ENCODE measurements at regions not wholly inside any gene's neighbourhood (a gene's known extent, or its start where the extent isn't known, plus 50 kb on each side); places are given as distances from the start of the nearest gene placed in this dataset.
"Not testable (repeated sequence)": the region's sequence is repeated elsewhere in the genome, so short reads cannot be mapped to it uniquely, and the experiment has no call there.

DNA sequence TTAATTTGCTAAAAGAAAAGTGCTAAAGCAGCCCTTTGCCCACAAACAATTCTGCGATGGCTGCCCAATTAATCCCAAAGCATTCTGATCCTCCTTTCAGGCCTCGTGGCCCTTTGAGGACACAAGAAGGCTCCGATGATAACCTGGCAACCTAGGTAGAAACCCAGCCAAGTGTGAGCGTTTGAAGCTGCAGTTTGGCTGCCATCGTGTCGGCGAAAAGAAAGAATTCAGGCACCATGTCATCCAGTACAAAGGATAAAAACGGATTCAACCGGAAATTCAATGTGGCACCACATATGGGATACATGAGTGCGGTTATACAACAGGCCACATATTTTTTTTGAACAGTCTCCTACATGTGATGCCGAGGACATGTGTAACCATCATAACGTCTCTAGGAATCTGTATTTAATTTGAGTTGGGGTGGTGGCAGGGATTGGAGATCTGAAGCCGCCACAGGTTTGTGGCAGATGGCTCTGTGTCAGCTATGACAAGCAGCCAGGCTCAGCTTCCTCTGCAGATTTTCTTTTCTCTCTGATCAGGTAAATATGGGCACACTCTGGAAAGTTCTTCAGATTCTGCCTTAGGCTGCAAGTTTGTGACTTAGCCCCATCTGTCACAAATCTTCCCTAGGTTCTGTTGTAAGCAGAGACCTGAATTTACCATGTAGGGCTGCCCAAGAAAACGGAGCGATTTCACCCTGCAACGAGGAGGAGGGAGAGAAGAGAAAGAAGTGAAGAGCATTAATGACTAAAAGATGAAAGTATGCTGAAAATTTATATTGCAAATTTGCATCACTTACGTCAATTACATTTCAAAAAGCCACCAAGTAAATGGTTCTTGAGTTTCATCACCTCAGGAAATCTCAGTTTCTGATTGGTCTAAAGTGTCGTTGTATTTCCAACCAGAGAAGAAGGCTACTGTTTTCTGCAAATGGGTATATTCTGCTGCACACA, 573.2 kb downstream of the ZEB2 start:
- DNase-seq = no peak

DNA sequence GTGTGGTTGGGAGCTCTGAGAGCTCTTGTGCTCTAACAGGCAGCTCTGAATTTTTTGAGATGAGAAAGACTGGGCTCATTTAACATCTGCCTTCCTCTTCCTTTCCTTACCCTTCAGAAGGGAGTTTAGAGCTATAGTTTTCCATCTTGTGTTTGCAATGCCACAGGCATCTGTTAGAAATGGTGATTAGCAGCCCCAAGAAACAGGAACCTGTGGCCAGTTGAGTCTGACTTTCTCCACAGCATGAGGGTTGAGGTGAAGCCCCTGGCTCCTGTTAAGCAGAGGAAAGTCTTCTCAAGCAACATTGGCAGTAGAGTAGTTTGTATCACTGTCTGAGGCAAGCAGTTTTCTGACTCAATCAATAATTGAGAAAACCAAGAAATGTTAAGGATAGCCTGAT, 577.4 kb downstream of the ZEB2 start:
- peak; percentile 72 for DNase-seq

DNA sequence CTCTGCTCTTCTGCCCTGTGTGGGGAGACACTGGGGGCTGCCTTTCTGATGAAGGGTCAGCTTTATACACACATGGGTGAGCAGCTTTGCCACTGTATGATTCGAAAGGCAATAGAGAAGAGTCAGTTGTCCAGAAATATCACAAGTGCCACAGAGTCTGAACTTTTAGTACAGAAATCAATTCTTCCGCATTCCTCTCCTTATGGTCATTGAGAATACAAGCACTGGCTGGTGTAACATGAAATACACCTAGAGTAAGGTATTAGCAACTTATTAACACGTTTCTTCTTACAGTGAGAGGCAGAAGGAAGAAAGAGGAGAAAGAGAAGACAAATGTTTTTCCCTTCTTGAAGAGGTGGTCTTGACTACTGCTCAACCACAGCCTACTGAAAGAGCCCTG, 579.2 kb downstream of the ZEB2 start:
- DNase-seq = no peak

DNA sequence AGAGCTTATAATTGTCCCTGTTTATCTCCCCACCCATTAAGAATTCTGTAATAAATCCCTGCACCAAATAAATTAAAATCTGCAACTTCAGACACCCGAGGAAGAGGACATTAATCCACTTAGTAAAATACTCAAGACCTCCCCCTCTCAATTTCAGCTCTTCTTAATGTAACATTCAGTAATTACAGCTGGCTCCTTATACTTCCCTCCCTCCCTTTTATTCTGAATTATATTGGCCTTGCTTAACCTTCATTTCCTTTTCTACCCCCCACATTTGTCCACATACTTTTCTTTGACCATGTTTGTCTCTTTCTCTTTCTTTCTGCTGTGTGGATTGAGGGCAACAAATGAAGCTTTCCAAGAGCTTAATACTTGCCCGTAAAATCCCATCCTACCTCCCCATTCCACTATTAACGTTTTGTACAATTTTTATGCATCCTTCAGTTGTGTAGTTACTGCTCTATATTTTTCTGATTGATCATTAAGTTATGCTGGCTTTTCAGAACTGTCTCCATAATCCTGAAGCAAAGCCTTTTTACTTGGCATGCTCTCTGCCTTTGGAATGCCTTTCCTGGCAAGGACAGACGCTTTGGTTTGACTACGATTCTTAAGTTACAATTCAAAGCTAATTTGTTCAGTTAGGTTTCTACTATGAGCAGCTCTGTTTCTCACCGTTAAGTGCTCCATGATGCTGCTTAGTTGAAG, 580.1 kb downstream of the ZEB2 start:
- DNase-seq = no peak

DNA sequence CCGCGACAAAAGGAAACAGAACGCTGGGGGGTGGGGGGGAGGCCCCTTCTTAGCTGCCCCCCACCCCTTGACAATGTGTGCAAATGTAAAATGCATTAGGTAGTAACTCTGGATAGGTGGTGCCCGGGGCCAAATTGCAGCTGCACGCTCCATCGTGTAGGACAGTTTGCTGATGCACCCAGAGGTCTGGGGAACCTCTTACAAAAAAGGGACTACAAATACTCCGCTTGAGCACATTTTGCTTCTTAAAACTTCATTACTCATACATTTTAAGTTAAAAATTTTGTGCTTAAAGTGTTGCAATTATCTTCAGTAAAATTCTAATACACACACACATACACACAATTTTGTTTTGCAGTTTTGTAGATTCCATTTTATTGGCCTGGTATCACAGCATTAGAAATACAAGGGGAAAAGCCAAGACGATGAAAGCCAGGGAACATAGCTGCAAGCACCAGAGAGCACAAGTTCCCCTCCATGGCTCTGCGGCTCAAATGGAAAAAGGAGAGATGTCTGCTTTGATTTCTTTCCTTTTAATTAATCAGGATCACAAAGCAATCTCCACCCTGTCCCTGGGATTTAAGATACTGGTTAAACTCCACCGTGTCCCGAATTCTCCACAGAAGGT, 582.1 kb downstream of the ZEB2 start:
- no peak for DNase-seq

DNA sequence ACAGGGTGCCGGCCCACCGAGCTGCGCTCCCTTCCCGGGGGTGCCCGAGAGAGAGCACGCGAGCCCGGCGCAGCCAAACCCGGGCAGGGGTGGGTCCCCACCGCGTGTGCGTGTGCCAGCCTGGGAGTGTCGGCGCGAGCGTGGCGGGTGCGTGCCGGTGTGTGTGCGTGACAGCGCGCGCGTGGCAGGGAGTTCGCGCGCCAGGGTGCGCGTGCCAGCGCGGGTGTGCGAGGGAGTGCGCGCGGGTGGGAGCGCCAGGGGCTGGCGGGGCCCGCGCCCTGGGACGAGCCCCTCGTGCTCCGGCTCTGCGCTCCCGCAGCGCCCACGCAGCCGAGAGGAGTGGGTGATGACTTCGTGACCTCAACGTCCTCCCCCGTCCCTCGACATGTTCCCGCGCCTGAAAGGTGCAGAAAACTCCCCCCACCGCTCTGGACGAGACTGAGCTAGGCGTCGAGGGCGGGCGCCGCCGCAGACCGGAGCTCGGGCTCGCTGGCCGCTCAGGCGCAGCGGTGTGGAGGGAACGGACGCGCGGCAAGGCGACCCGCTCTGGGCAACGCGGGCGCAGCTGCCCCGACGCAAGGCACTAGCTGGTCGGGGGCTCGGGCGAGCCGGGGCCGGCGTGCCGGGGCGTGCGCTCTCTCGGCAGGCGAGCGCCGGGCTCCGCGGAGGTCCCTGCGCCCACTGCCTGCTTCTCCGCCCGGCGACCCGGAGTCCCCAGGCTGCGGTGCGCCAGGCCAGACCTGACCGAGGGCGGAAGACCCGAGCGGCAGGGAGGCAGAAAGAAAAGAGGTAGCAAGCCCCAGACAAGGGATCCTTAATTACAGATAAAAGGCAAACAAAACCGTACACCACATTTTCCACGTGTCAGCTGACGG, 582.8 kb downstream of the ZEB2 start:
- DNase-seq = peak; percentile 68

DNA sequence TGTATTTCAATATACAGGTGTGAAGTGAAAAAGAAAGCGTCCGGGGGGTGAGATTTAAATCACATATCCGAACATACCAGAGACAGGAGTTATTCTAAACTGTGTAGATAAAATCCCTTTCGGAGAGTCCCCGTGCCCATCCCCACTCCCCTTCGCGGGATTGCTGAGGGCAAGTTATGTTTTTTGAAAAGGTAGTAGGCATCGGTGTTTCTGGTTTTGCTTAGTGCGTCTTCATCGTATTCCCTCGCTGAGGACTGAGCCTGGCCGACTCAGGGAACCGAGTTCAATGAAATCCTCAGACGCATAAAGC, 583.4 kb downstream of the ZEB2 start:
- DNase-seq = no peak

DNA sequence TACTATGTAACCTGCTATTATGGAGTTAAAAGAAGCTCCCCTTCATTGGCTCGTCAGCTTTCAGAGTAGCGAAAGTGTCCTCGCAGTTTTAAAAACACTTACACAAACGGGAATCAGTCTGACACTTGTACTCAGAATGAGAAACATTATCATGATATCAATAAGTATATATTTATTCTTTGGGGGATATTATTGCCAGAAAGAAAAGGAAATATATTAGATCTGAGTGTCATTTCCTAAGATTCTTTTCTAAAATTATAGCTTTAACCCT, 584.5 kb downstream of the ZEB2 start:
- DNase-seq = no peak

DNA sequence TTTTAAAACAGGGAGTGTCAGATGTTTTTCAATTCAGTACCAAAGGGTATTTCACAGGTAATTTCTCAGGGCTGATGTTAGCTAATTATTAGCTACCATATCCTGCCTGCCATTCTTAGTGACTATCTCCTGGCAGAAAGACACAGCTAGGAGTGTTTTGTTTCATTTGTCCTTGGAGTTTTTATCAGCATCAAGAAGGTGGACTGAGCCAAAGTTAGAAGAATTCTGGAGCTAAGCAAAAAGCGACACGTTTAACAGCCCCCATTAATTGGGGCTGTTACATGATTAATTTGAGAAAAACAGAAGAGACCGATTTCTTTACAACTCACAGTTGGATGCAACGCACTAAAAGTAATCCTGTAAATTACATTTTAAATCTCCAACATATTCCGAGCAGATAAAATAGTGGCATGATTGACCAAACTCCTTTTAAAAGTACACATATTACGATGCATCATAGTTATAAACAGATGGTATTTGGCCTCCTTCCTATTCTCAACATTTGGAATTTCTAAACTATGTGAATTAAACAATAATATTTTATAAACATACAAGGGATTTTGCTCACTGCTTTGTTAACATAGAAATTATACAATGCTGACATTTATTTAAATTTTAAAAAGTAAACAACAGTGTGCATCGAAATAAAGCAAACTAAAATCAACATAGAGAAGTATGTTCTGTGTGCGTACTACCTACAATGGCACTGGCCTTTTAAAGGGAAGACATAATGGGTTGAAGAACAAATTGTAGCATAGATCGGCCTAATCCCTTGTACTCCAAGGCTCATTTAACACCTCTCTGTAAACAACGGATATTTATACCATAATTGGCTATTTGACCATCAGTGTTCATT, 585.1 kb downstream of the ZEB2 start:
- DNase-seq = no peak

DNA sequence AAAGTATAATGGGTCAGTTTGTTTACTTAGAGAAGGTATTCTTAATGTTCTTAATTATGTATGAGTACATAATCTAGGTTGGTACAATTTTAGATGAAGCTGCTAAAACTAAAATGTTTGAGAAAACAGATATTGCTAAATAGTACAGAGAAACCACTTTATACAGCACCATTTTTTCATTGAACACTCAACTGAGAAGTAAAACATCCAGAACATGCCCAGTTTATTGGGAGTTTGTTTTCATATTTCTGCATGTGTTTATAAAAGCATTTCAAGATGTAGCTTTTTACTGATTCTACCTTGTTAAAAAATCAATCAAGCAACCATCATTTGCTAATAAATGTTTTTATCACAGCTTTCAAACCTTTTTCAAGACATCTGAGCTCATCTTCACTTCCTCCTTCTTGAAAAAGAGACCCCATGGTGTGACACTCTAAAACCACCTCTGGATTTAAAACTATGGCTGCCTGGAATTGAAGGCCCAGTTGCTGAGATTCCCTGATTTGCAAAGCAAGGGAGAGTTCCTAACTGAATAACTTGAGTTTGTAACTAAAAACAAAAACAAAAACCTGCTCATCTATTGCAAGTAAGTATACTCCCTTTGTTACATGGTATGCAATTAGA, 585.9 kb downstream of the ZEB2 start:
- DNase-seq = no peak

DNA sequence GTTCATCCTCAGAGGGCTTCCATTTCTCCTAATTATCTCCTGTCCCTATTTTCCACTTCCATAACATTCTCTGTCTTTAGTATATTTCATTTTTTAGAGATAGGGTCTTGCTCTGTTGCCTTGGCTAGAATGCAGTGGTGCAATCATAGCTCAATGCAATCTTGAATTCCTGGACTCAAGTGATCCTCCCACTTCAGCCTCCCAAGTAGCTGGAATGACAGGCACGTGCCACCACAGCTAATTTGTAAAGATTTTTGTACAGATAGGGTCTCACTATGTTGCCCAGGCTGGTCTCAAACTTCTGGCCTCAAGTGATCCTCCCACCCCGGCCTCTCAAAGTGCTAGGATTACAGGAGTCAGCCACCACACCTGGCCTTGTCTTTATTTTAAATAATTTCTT, 589.0 kb downstream of the ZEB2 start:
- DNase-seq = no peak

DNA sequence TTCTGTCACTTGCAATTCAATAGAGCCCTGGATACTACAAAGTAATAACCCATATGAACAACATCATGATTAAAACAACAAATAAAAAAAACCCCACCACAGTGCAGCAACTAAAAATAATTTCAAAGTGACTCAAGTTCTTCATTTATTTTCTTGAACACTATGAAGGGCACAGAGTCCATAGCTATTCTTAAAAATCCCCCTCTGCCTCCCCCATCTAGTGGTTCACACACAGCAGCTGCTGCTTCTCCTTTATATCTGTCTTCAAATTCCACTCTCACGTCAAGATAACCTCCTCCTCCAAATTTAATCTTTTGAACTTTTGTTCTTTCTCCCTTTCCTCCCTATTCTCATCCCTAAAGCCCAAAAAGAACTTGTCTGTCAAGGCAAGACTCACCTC, 591.3 kb downstream of the ZEB2 start:
- no peak for DNase-seq

DNA sequence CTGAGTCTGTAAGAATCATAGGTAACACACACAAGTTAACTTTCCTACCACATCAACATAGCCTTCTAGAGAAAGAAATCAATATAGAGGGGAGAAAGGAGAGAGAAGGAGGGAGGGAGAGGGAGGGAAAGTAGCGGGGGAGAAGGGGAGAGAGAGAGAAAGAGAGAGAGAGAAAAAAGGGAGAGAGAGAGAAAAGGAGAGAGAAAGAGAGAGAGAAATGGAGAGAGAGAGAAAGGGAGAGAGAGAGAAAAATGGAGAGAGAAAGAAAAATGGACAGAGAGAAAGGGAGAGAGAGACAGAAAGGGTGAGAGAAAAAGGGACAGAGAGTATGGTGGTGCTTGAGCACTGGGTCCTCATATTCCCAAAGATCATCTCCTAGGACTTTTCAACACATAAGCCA, 591.7 kb downstream of the ZEB2 start:
- DNase-seq = no peak

DNA sequence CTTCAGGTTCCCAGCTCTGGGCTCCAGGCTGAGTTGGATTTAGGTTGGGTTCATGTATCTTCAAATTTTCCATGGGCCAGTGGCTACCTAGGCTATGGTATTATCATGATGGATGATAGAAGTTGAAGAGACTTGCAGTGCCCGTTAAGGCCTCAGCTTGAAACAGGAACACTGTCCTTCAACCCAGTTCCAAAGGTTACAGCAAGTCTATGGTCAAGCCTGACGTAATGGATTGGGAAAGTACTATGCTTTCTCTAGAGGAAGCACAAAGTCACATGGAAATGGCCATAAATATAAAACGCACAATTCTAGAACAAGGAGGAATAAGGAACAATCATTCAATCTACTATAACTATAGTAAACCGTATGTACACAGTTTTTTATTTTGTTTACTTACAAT, 593.2 kb downstream of the ZEB2 start:
- no peak for DNase-seq

DNA sequence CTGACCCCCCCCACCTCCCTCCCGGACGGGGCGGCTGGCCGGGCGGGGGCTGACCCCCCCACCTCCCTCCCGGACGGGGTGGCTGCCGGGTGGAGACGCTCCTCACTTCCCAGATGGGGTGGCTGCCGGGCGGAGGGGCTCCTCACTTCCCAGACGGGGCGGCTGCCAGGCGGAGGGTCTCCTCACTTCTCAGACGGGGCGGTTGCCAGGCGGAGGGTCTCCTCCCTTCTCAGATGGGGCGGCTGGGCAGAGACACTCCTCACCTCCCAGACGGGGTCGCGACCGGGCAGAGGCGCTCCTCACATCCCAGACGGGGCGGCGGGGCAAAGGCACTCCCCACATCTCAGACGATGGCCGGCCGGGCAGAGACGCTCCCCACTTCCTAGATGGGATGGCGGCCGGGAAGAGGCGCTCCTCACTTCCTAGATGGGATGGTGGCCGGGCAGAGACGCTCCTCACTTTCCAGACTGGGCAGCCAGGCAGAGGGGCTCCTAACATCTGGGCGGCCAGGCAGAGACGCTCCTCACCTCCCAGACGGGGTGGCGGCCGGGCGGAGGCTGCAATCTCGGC, 597.6 kb downstream of the ZEB2 start:
- not testable (repeated sequence) for DNase-seq

DNA sequence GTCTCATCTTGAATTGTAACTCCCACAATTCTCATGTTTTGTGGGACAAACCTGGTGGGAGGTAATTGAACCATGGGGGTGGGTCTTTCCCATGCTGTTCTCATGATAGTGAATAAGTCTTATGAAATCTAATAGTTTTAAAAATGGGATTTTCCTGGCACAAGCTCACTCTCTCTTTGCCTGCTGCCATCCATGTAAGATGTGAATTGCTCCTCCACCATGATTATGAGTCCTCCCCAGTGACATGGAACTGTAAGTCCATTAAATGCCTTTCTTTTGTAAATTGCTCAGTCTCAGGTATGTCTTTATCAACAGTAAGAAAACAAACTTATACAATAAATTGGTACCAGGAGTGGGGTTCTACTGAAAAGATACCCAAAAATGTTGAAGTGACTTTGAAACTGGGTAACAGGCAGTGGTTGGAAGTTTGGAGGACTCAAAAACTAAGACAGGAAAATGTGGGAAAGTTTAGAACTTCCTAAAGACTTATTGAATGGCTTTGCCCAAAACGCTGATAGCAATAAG, 601.4 kb downstream of the ZEB2 start:
- DNase-seq = no peak

DNA sequence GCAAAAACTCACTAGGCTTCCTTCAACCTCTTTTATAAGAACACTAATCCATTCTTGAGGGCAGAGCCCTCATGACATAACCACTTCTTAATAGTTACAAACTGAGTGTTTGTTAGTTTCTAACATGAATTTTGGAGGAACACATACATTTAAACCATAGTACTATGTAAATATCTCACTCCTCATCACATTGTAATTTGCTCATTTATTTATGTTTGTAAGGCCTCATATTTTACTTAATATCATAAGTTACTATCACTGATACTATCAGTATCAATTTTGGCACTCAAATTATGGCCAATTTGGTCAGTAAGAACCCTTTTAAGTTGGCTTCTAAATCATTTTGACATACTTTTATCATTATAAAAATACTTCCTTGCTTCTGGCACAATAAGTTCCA, 603.1 kb downstream of the ZEB2 start:
- no peak for DNase-seq

DNA sequence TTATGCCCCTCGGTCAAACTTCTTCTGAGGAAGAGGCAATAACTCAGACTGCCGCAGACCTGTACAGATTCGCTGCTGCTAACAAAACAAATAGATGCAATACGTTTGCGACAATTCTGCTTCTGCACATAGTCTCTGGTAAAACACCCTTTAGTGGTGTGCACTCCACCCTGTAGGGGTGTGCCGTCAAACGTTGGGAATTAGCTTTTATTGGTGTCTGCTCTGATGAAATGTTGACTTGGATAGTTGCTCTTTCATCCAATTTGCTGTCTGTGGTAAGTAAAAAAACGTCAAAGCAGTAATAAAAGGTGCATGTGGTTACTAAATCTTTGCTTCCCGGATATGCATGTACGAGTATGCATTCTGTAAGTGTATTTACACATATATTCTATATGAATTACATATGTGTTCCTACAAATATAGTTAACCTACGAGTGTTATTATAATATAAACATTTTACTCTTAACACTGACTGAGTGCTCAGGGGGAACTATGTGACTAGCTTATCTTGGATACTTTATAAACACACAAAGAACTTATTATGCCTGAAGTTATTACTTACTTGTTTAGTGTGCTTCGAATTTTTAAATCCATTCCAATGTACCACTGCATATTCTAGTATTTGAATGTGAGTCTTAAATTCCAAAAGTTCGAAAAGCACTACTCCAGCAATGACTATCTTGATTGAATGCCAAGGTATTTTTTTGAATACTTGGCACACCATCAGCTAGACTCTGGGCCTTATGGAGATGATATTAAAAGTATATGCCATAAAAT, 610.2 kb downstream of the ZEB2 start:
- DNase-seq = no peak

DNA sequence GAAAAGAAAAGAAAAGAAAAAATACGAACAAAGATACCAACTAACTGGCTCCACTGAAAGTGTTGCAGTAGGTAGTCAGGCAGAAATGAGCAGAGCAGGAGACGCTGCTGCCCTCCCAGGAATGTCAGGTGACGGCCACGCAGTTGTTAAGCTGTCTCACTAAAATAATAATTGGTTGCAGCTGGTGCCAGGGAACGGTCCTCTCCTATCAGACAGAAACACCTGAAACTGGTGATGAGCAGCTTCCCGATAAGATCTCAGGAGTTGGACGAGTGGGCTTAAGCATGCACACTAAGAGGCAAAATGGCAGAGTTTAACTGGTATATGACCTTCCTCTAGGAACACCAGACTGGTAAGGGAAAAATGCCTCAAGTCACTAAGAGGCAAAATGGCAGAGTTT, 611.1 kb downstream of the ZEB2 start:
- DNase-seq = no peak

DNA sequence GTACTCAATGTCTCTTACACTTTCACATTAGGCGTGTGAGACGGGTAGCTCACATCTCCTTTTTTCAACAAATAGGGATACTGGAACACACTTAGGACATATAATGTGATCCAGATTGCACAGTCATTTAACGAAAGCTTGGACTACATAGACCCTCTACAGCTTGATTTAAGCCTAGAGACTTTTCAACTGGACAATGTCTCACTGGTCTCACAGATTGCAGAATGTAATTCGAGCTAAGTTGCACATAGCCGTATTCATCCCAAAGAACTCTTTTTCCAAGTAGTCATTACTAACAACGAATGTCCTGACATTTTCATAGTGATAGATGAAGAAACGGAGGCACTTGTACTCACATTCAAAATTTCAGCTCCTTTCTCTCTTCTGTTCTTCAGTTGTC, 612.1 kb downstream of the ZEB2 start:
- DNase-seq = no peak
